Ishikawa (cell line): ENCODE measurements at regions not wholly inside any gene's neighbourhood (a gene's known extent, or its start where the extent isn't known, plus 50 kb on each side); places are given as distances from the start of the nearest gene placed in this dataset.

ENCODE experiments used
- EGR1 ChIP-seq: IDR thresholded peaks from 2 replicates; pipeline ENCODE4 v1.6.1; 2012
- YY1 ChIP-seq: IDR thresholded peaks from 2 replicates; pipeline ENCODE4 v1.6.1; 2012; ENCODE audit warnings: low read depth
- ZBTB7A ChIP-seq: IDR thresholded peaks from 2 replicates; pipeline ENCODE4 v1.6.1; 2012; ENCODE audit warnings: low read depth

- no peak for TF ChIP-seq YY1
- no peak for TF ChIP-seq ZBTB7A
- no peak for TF ChIP-seq EGR1
Observed at GRCh38 chr13:84049443-84050219, 167.4 kb upstream of the SLITRK1 start.
